ENCODE measurements at regions not wholly inside any gene's neighbourhood (a gene's known extent, or its start where the extent isn't known, plus 50 kb on each side); places are given as distances from the start of the nearest gene placed in this dataset.

- ATAC-seq (no peak), FAIRE-seq (no peak), DNase-seq (no peak)
- H3K4me1 ChIP-seq: no peaks in the 10 kb centered on the region
- no peak for TF ChIP-seq CTCF (IDR thresholded peaks at IDR 0.05)
- H3K27ac ChIP-seq: no peak overlapping the region
- intact Hi-C loops (cut with DNase I): no loop called here
- no peaks in the 10 kb centered on the region for H3K9me3 ChIP-seq
- H3K4me3 ChIP-seq: no peak overlapping the region
- no peaks in the 10 kb centered on the region for H3K36me3 ChIP-seq
- no peaks in the 10 kb centered on the region for H3K27me3 ChIP-seq
- 66 to 73% methylated on average over 2 of the region's 2 CpGs for WGBS, 2 donors
Measured at GRCh38 chr1:209409780-209410179, 173.7 kb upstream of the CAMK1G start.

- Histone ChIP-seq H3K27ac (no peak overlapping the region), H3K27me3 (no peaks in the 10 kb centered on the region), H3K4me3 (no peak overlapping the region), H3K4me1 (no peaks in the 10 kb centered on the region), H3K9me3 (no peaks in the 10 kb centered on the region), H3K36me3 (no peaks in the 10 kb centered on the region)
- DNase-seq (peak in 1 of 6 donors; percentile 15), ATAC-seq (peak in 3 of 4 donors; percentile 24 to 81 (median 76)), FAIRE-seq (no peak)
- intact Hi-C loops (cut with DNase I): no loop called here
- WGBS, 2 donors: 52 to 55% methylated on average over 3 of the region's 3 CpGs
- no peak for TF ChIP-seq CTCF (IDR thresholded peaks at IDR 0.05)
Measured at GRCh38 chr1:209411491-209411929, 172.0 kb upstream of the CAMK1G start.

- Histone ChIP-seq H3K4me3 (no peak overlapping the region), H3K27ac (no peak overlapping the region), H3K27me3 (no peaks in the 10 kb centered on the region), H3K36me3 (no peaks in the 10 kb centered on the region), H3K4me1 (no peaks in the 10 kb centered on the region), H3K9me3 (no peaks in the 10 kb centered on the region)
- DNase-seq (no peak), ATAC-seq (peak in 1 of 4 donors; percentile 14), FAIRE-seq (no peak)
- TF ChIP-seq CTCF (IDR thresholded peaks at IDR 0.05): no peak
- intact Hi-C loops (cut with DNase I): no loop called here
Measured at GRCh38 chr1:209412036-209412435, 171.5 kb upstream of the CAMK1G start.

- H3K27ac ChIP-seq: no peak overlapping the region
Measured at GRCh38 chr1:209412566-209412965, 170.9 kb upstream of the CAMK1G start.

GRCh38 chr1:209413062-209413461 is 170.5 kb upstream of the CAMK1G start:
- intact Hi-C loops (cut with DNase I): no loop called here
- ATAC-seq (no peak), DNase-seq (no peak), FAIRE-seq (no peak)
- Histone ChIP-seq H3K27me3 (no peaks in the 10 kb centered on the region), H3K4me3 (no peak overlapping the region), H3K4me1 (no peaks in the 10 kb centered on the region), H3K27ac (no peak overlapping the region), H3K9me3 (no peaks in the 10 kb centered on the region), H3K36me3 (no peaks in the 10 kb centered on the region)
- WGBS, 2 donors: 65 to 71% methylated on average over 3 of the region's 3 CpGs
- TF ChIP-seq CTCF (IDR thresholded peaks at IDR 0.05): no peak

More at GRCh38 chr1:209412566-209412965, 170.9 kb upstream of the CAMK1G start:
- no peaks in the 10 kb centered on the region for H3K4me1 ChIP-seq
- ATAC-seq (no peak), FAIRE-seq (no peak), DNase-seq (no peak)
- H3K9me3 ChIP-seq: no peaks in the 10 kb centered on the region
- WGBS, 2 donors: 33 to 44% methylated on average over 1 of the region's 1 CpG
- intact Hi-C loops (cut with DNase I): no loop called here
- no peak overlapping the region for H3K4me3 ChIP-seq
- no peaks in the 10 kb centered on the region for H3K36me3 ChIP-seq
- H3K27me3 ChIP-seq: no peaks in the 10 kb centered on the region
- TF ChIP-seq CTCF (IDR thresholded peaks at IDR 0.05): no peak
